ENCODE measurements at regions not wholly inside any gene's neighbourhood (a gene's known extent, or its start where the extent isn't known, plus 50 kb on each side); places are given as distances from the start of the nearest gene placed in this dataset.
A peak's percentile ranks its signal among the peaks of the same experiment; 100 is the strongest.

DNA sequence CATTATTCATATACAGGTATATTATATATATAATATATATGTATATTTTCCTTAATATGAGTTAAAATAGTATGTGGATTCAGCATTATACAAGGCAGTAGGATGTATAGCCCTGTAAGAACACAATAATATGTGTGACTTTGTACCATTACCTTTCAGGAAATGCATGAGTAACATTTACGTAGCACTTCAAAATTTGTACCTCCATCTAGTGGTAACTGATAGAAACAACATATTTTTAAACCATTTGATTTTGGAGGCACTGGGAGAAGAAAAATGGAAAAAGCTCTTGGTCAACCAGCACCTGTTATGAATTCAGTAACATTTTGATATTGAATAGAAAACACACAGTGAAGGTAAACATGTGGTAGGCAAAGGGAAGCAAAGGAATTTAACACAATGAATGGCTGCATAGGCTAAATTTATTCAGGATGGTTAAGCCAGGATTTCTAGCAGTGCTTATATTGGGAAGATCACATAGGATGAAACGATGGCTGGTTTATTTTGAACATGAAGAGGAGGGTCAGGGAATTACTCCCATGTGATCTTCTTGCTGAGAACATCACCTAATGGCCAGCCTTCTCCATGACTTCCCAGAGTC lies 565.5 kb downstream of the CCDC85A start:
- TF ChIP-seq, protein P1, sequence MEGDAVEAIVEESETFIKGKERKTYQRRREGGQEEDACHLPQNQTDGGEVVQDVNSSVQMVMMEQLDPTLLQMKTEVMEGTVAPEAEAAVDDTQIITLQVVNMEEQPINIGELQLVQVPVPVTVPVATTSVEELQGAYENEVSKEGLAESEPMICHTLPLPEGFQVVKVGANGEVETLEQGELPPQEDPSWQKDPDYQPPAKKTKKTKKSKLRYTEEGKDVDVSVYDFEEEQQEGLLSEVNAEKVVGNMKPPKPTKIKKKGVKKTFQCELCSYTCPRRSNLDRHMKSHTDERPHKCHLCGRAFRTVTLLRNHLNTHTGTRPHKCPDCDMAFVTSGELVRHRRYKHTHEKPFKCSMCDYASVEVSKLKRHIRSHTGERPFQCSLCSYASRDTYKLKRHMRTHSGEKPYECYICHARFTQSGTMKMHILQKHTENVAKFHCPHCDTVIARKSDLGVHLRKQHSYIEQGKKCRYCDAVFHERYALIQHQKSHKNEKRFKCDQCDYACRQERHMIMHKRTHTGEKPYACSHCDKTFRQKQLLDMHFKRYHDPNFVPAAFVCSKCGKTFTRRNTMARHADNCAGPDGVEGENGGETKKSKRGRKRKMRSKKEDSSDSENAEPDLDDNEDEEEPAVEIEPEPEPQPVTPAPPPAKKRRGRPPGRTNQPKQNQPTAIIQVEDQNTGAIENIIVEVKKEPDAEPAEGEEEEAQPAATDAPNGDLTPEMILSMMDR (IDR thresholded peaks at IDR 0.05; ENCODE audit: extremely low read depth in 1 of 2, insufficient read depth in 1 of 2, low read depth in 1 of 2, low read length in 2 of 2), result peak; percentile 25 to 29
- no peak for TF ChIP-seq POLR2A (IDR thresholded peaks at IDR 0.05; ENCODE audit: low read depth, low read length)
- TF ChIP-seq FOS (IDR thresholded peaks at IDR 0.05; ENCODE audit: borderline replicate concordance, insufficient read depth, low read length), result peak; percentile 36
- TF ChIP-seq, protein P2, sequence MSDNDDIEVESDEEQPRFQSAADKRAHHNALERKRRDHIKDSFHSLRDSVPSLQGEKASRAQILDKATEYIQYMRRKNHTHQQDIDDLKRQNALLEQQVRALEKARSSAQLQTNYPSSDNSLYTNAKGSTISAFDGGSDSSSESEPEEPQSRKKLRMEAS (IDR thresholded peaks at IDR 0.05; ENCODE audit: insufficient read depth, insufficient read length), result no peak
- no peak for TF ChIP-seq POLR2AphosphoS5 (IDR thresholded peaks at IDR 0.05; ENCODE audit: insufficient read depth, low read depth, low read length)

Data from endothelial cell of umbilical vein (primary cell).